Choroid plexus epithelial cell (primary cell): ENCODE measurements at regions not wholly inside any gene's neighbourhood (a gene's known extent, or its start where the extent isn't known, plus 50 kb on each side); places are given as distances from the start of the nearest gene placed in this dataset.

Experiments
- DNase-seq: peaks from one replicate; pipeline ENCODE4 v3.0.0-alpha.2; 2010; ENCODE audit warnings: low read depth
- H3K4me3 ChIP-seq: 2 replicates; pipeline ENCODE4 v1.5.1; 2011; ENCODE audit warnings: low read depth, mild to moderate bottlenecking, control low read depth, low read length, moderate library complexity
- TF ChIP-seq, protein P1 (sequence below): conservative IDR thresholded peaks from 2 replicates; pipeline ENCODE4 v1.5.1; 2011; ENCODE audit warnings: low read depth, mild to moderate bottlenecking, control low read depth, inconsistent platforms, low read length, moderate library complexity

DNA sequence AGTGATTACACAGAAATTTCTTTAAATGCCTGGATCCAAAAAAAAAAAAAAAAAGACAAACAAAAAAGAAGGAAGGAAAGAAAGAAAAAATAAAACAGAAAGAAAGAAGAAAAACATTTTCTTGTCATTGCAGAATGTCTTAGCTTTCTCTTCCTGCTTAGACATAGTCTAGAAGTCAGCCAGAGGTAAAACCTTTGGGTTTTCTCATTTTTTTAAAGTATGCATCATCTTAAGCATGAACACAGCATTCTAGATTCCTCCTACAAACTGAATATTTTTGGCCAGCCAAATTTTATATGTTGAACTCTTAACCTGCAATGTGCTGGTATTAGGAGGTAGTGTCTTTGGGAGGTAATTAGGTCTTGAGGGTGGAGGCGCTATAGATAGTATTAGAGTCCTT is 243.9 kb downstream of the TRIB2 start:
- DNase-seq = peak; percentile 28
- H3K4me3 ChIP-seq = no peak overlapping the region
- TF ChIP-seq, protein P1, sequence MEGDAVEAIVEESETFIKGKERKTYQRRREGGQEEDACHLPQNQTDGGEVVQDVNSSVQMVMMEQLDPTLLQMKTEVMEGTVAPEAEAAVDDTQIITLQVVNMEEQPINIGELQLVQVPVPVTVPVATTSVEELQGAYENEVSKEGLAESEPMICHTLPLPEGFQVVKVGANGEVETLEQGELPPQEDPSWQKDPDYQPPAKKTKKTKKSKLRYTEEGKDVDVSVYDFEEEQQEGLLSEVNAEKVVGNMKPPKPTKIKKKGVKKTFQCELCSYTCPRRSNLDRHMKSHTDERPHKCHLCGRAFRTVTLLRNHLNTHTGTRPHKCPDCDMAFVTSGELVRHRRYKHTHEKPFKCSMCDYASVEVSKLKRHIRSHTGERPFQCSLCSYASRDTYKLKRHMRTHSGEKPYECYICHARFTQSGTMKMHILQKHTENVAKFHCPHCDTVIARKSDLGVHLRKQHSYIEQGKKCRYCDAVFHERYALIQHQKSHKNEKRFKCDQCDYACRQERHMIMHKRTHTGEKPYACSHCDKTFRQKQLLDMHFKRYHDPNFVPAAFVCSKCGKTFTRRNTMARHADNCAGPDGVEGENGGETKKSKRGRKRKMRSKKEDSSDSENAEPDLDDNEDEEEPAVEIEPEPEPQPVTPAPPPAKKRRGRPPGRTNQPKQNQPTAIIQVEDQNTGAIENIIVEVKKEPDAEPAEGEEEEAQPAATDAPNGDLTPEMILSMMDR = no peak

DNA sequence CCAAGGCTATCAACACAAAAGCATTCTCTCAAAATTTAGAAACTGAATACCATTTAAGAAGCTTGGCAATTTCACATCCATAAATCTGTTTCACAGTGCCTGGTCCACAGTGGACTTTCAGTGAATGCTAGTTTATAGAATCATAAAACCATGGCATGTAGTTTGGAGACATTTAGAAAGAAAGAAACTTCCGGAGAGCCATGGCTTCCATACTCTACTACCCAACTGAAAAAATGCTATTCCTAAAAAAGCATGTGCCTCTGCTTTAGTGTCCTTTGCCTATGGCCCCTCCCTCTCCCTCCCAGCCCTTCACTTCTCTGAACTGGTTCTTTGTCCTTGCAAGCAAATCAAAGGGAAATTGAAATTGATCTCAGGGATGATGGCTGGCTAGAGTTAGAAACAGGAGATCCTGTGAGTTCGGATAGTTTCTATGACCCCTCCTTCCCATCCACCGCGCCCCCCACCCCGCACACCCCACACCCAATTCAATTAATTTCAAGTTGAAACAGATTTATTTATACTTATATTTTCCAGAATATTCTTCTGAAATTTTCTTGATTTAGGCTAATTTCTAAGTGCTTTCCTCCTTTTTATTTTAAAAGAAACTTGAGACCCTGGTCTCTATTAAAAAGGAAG is 248.3 kb downstream of the TRIB2 start:
- no peak overlapping the region for H3K4me3 ChIP-seq
- TF ChIP-seq, protein P1 = no peak
- DNase-seq = no peak

DNA sequence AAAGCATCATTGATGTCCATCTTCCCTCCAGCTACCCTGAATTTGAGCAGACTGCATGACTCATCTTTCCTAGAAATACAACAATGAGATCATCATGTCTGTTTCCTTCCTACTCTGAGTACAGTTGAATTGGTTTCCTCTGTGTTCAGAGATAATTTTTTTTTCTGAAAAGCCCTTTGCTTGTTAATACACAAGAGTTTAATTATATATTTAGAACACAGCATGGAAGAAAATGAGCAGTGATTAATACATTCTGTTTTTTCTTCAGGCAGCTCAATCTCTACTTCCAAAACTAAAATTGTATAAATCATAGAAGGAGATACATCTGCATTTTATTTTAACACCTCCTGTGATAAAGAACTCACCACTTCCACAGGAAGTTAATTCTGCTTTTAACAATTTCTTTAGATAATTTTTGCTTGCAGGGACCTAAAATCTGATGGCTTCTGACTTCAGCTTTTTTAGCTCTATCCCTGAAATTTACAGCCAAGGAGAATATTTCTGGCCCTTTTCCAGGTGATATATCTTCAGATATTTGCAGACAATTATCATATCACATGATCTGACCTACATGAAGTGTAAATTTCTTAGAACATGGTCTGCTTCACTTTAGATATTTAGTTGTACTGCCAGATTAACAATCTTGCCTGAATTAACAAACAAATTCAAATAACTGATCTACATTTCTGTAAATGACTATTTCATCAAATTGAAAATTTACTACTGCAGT is 249.0 kb downstream of the TRIB2 start:
- DNase-seq = peak; percentile 77
- TF ChIP-seq, protein P1 = no peak
- H3K4me3 ChIP-seq = no peak overlapping the region

DNA sequence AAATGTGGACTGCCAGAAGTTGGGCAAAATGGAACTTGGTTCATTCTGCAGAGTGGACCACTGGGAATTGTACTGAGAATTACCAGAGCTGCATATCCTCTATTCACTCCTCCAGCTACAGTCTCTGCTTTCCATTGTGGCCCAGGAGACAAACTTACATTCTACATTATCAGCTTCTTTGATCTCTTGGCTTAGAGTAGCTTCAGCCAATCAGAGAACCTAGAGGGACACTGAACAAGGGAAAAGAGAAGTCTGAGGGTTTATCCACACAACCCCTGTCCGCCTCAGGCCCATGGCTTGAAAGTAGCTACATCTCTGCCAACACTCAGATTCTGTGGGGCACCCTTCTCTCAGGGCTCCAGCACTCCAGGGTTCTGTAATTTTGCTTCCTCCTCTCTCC is 251.1 kb downstream of the TRIB2 start:
- TF ChIP-seq, protein P1 = no peak
- no peak for DNase-seq

DNA sequence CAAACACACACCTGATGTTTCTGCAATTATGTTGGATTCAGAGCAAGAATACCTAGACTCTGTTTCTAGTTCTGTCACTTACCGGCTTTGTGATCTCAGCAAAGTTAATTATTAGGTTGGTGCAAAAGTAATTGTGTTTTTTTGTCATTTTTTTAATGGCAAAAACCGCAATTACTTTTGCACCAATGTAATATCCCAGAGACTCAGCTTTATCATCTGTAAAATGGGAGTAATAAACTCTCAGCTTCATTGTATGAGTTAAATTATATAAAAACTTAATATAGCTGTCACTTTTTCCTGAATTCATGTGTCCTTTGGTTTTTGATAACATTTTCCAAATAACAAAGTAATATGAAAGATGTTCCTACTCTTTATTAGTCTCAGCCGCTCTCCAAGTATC is 251.7 kb downstream of the TRIB2 start:
- no peak for DNase-seq
- TF ChIP-seq, protein P1 = no peak

More for the DNA sequence above, 251.1 kb downstream of the TRIB2 start:
- H3K4me3 ChIP-seq = no peak overlapping the region

DNA sequence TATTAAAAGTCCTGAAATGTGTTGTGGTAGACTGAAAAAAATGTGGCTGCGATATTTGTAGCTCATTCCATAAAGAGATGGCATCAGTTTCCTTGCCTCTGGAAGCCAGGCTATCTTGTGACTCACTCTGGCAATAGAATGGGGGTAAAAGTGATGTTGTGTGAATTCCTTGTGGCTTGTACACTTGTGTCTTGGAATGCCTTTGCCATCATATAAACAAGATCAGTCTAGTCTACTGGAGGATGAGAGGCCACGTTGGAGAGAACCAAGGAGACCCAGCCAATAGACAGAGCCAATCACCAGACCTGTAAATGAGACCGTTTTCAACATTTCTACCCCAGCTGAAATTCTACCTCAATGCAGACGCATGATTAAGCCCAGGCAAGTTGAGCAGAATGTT is 254.1 kb downstream of the TRIB2 start:
- H3K4me3 ChIP-seq = no peak overlapping the region
- peak; percentile 39 for DNase-seq
- TF ChIP-seq, protein P1 = no peak

More for the DNA sequence above, 251.7 kb downstream of the TRIB2 start:
- H3K4me3 ChIP-seq = no peak overlapping the region
